ENCODE measurements at regions not wholly inside any gene's neighbourhood (a gene's known extent, or its start where the extent isn't known, plus 50 kb on each side); places are given as distances from the start of the nearest gene placed in this dataset.

DNA sequence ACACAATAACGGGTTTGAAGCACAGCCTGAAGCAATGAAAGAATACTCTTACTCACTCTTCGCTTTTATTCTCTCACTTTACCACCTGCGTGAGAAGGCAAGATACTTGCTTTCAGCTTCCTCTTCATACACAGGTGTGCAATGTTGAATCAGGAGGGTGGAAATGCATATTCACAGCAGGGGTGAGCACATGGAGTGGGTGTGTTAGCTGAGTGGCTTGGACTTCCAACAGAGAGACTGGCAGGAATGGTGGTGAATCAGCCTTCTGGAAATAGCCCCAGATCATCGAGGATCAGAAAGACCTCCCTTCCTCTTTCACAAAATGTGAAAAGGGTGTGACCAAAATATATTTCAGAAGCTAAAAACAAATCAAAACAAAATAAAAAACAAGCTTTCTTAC is 521.2 kb downstream of the STIM2 start:
- 79 to 86% (median 82%) methylated on average over 4 of the region's 4 CpGs for WGBS, 4 donors
- Histone ChIP-seq H3K4me1 (no peaks in the 10 kb centered on the region), H3K36me3 (no peaks in the 10 kb centered on the region), H3K27ac (no peak overlapping the region), H3K4me3 (no peak overlapping the region), H3K27me3 (no peaks in the 10 kb centered on the region), H3K9me3 (no peaks in the 10 kb centered on the region)
- ATAC-seq (no peak), DNase-seq (no peak)
- intact Hi-C loops (cut with DNase I) = no loop called here
- TF ChIP-seq CTCF (IDR thresholded peaks at IDR 0.05) = no peak
- TF ChIP-seq POLR2A (IDR thresholded peaks at IDR 0.05) = no peak

GRCh38 chr4:27387711-27388110 is 527.1 kb downstream of the STIM2 start:
- Histone ChIP-seq H3K4me3 (no peak overlapping the region), H3K27me3 (no peaks in the 10 kb centered on the region), H3K36me3 (no peaks in the 10 kb centered on the region), H3K27ac (no peak overlapping the region), H3K4me1 (no peaks in the 10 kb centered on the region), H3K9me3 (no peaks in the 10 kb centered on the region)
- DNase-seq (no peak), ATAC-seq (no peak)
- TF ChIP-seq CTCF (IDR thresholded peaks at IDR 0.05) (no peak), POLR2A (IDR thresholded peaks at IDR 0.05) (no peak)
- WGBS, 4 donors = 60 to 75% (median 66%) methylated on average over 1 of the region's 1 CpG
- intact Hi-C loops (cut with DNase I) = no loop called here

DNA sequence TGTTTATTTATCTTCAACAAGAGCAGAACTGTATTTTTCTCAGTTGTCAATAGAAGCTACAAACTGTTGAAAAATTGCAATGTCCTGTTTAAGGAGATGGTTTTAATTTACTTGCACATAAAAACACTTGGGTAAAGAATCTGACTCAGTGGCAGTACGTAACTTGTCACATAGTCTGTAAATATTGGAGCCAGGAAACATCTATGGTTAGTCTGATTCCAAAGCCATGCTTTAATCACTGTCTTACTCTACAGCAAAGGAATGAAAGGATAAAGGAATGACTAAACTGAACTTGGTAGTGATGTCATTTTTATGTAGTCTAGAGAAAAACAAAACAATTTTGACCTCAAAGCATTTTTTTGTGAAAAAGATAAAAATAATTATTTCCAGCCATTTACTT is 537.2 kb downstream of the STIM2 start:
- ATAC-seq = no peak
- Histone ChIP-seq H3K27ac (no peak overlapping the region), H3K4me1 (no peaks in the 10 kb centered on the region), H3K4me3 (no peak overlapping the region), H3K36me3 (no peaks in the 10 kb centered on the region), H3K9me3 (peaks cover 0 to 18% (median 0%) of the 10 kb centered on the region in 12 donors), H3K27me3 (no peaks in the 10 kb centered on the region)
- intact Hi-C loops (cut with DNase I) = no loop called here
- DNase-seq = no peak
- 63 to 76% (median 68%) methylated on average over 1 of the region's 1 CpG for WGBS, 4 donors
- TF ChIP-seq CTCF (IDR thresholded peaks at IDR 0.05) (no peak), POLR2A (IDR thresholded peaks at IDR 0.05) (no peak)

DNA sequence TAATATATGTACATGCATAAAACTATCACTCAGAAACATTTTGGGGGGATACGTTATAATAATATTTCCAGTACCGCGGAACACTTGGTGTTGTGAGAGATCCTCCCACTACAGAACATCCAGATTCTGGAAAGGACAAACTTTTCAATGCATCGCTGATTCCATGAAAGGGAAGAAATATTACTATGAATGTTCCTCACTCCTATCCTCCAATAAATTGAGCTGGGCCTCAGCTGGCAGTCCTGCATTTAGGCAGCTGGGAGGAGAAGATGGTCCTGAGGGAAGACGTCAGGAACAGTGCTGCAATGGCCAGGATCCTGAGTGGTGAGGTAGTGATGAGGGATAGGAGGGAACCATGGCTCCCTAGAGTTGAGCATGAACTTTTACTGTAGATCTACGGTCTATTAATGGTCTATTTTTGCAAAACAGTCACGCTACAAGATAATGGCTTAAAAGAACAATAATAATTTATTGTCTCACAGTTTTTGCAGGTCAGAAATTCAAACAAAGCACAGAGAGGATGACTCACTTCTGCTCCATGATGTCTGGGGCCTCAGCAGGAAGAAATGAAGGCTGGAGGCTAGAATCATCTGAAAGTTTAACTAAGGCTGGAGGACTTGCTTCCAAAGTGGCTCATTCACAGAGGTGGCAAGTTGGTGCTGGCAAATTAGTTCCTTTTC is 538.1 kb downstream of the STIM2 start:
- Histone ChIP-seq H3K4me1 (no peaks in the 10 kb centered on the region), H3K27ac (no peak overlapping the region), H3K36me3 (no peaks in the 10 kb centered on the region), H3K9me3 (peaks cover 0 to 18% (median 0%) of the 10 kb centered on the region in 12 donors), H3K27me3 (no peaks in the 10 kb centered on the region), H3K4me3 (no peak overlapping the region)
- ATAC-seq (no peak), DNase-seq (no peak)
- intact Hi-C loops (cut with DNase I) = no loop called here
- WGBS, 4 donors = 83 to 84% (median 84%) methylated on average over 7 of the region's 7 CpGs
- TF ChIP-seq CTCF (IDR thresholded peaks at IDR 0.05) = no peak
- TF ChIP-seq POLR2A (IDR thresholded peaks at IDR 0.05) = no peak

All from heart left ventricle (tissue), 16 donors.